Right ventricle myocardium superior (tissue), 1 donor: ENCODE measurements at regions not wholly inside any gene's neighbourhood (a gene's known extent, or its start where the extent isn't known, plus 50 kb on each side); places are given as distances from the start of the nearest gene placed in this dataset.
"Not testable (repeated sequence)": the region's sequence is repeated elsewhere in the genome, so short reads cannot be mapped to it uniquely, and the experiment has no call there.

Experiments used
- ATAC-seq: fragments of 200-7000 bp; cut with Tn5 transposase; one replicate; pipeline ENCODE4 v1.9.1; 2020; ENCODE audit warnings: mild to moderate bottlenecking; ENCODE audit not compliant: poor library complexity
- DNase-seq: peaks from one replicate; pipeline ENCODE4 v3.0.0-alpha.2; 2020
- intact Hi-C: fragments of 100-400 bp; cut with DNase I; formaldehyde crosslinking; loops from one replicate; pipeline ENCODE4 v1.11.2; 2022
- donor health status: DM: no; HTN: yes; CAD: no; lungs with severe emphysema.

GRCh38 chr5:136466041-136466415 lies 100.7 kb upstream of the TRPC7 start:
- no peak for ATAC-seq
- no peak for DNase-seq
- intact Hi-C loops = no loop called here

GRCh38 chr5:136458481-136458880 lies 93.1 kb upstream of the TRPC7 start:
- intact Hi-C loops = no loop called here
- no peak for ATAC-seq
- no peak for DNase-seq

DNA sequence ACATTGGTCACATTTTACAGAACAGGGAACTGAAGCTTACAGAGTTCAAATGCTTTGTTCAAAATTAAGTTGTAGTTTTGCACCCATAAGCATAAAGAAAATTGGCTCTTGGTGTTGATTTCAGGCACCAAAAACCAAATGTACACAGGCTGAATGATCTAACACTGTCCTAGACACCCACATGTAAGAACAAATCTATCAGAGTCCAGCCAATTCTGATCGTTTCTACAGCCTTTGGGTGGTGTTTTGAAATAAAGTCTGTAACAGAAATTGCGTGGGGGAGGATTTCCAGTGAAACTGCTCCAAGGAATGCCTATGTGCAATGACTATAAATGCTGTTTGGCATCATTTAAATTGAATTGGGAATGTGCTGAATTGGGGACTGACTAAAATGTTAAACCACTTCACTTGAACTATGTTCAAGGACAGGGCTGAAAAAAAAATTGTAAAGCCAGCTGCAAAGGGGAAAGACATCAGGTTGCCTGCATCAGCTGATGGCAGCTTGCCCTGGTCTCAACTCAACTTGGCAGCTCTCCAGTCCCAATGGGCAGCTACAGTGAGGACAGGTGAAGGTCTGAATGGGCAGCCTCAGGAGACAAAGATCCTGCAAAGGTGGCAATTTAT lies 92.2 kb upstream of the TRPC7 start:
- no peak for DNase-seq
- intact Hi-C loops = no loop called here
- no peak for ATAC-seq

GRCh38 chr5:136455409-136455808 lies 90.1 kb upstream of the TRPC7 start:
- ATAC-seq (no peak), DNase-seq (no peak)
- intact Hi-C loops = no loop called here

- ATAC-seq = no peak
- intact Hi-C loops = no loop called here
These were observed 88.8 kb upstream of the TRPC7 start for GRCh38 chr5:136453986-136454758.

DNA sequence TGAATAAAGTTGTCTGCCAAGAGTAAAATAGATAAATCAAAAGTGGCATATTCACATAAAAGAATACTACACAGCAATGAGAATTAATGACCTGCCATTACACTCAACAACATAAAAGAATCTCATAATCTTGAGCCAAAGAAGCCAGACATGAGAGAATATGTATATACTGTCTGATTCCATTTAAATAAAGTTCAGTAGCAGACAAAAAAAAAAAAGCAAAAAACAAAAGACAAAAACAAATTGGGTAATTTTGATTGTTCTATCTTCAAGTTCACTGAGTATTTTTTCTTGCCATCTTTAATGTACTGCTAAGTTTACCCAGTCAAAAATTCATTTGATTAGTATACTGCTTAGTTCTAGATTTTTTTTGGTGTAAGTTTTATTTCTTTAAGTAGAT lies 87.9 kb upstream of the TRPC7 start:
- no peak for DNase-seq
- intact Hi-C loops = no loop called here

More at GRCh38 chr5:136453986-136454758, 88.8 kb upstream of the TRPC7 start:
- no peak for DNase-seq

GRCh38 chr5:136447576-136447975 lies 82.2 kb upstream of the TRPC7 start:
- DNase-seq, ATAC-seq, intact Hi-C loops: not testable (repeated sequence)

More for the DNA sequence above, 87.9 kb upstream of the TRPC7 start:
- no peak for ATAC-seq

DNA sequence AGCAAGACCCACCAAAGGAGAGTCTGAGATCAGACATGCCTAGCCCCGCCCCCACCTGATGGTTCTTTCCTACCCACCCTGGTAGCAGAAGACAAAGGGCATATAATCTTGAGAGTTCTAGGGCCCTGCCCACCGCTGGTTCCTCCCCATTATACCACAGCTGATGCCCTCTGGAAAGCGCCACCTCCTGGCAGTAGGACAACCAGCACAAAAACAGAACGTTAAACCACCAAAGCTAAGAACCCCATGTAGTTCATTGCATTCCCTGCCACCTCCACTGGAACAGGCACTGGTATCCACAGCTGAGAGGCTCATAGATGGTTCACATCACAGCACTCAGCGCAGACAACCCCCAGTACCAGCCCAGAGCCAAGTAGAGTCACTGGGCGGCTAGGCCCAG lies 81.2 kb upstream of the TRPC7 start:
- DNase-seq (no peak), ATAC-seq (no peak)
- intact Hi-C loops = no loop called here

GRCh38 chr5:136444099-136444498 lies 78.8 kb upstream of the TRPC7 start:
- ATAC-seq, intact Hi-C loops, DNase-seq: not testable (repeated sequence)

DNA sequence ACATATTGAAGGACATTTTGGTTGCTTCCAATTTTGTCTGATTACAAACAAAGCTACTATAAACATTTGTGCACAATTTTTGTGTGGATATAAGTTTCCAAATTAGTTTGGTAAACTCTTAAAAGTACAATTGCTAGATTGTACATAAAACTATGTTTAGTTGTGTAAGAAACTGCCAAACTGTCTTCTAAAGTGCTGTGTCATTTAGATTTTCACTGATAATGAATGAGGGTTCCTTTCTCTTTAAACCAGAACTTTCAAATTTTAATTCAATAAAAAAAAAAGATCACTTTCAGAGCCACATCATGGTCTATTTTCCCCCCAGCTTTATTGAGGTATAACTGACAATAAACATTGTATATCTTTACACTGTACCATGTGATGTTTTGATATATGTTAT lies 74.0 kb upstream of the TRPC7 start:
- DNase-seq = no peak
- no peak for ATAC-seq
- intact Hi-C loops = no loop called here

- intact Hi-C loops = no loop called here
- ATAC-seq = no peak
- DNase-seq = no peak
These were observed 70.7 kb upstream of the TRPC7 start for GRCh38 chr5:136435946-136436543.

DNA sequence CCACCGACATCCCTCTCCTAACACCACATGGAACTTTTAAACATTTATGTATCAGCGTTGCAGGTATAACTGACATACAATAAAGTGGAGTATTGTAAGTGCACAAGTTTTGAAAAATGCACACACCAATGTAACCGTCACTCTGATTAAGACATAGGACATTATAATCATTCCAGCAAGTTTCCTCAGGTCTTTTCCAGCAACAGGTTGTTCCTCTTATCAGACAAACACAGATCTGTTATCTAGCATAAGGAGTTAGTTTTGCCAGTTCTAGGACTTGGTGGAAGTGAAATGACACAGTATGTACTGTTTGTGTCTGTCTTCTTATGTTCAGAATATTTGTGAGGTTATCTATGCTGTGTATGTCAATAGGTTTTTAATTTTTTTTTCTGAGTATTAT lies 69.5 kb upstream of the TRPC7 start:
- DNase-seq = no peak
- ATAC-seq = no peak
- intact Hi-C loops = no loop called here

DNA sequence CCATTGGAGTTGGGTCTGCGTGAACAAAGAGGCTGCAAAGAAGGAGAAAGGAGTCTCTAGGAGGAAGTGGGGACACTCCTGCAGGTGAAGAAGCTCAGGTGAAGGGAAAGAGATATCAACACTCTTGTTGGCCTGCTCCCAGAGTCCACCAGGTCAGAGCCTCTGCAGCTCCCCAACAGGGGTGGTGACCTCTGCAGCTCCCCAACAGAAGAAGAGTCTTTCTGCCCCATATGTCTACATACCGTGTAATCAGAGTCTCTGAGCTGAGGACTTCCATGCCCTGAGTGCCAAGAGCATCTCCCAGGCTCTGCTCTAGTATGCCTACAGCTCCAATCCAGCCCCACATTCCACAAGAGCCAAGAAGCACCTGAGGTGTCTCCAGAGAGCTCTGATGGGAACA lies 67.4 kb upstream of the TRPC7 start:
- intact Hi-C loops = no loop called here
- ATAC-seq (no peak), DNase-seq (no peak)

DNA sequence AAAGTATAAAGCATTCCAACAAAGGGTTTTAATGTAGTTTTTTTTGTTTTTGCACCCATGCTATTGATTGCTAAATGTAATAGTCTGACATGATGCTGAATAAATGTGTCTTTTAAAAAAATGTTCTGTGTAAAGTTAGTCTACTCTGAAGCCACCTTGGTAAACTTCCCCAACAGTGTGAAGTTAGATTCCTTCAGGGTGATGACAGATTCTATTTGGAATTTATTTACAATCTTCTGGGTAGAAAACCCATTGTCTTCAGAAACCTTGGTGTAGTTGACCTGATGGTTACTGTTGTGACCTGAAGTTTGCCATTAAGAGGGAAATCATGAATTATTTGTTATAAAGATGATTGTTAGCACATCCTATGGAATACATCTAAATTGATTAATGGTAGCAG lies 64.7 kb upstream of the TRPC7 start:
- no peak for DNase-seq
- intact Hi-C loops = no loop called here
- no peak for ATAC-seq

- DNase-seq (no peak), ATAC-seq (no peak)
- intact Hi-C loops = no loop called here
These were observed 62.1 kb upstream of the TRPC7 start for GRCh38 chr5:136427426-136427825.

- ATAC-seq = no peak
- intact Hi-C loops = no loop called here
- no peak for DNase-seq
These were observed 60.6 kb upstream of the TRPC7 start for GRCh38 chr5:136425921-136426320.

DNA sequence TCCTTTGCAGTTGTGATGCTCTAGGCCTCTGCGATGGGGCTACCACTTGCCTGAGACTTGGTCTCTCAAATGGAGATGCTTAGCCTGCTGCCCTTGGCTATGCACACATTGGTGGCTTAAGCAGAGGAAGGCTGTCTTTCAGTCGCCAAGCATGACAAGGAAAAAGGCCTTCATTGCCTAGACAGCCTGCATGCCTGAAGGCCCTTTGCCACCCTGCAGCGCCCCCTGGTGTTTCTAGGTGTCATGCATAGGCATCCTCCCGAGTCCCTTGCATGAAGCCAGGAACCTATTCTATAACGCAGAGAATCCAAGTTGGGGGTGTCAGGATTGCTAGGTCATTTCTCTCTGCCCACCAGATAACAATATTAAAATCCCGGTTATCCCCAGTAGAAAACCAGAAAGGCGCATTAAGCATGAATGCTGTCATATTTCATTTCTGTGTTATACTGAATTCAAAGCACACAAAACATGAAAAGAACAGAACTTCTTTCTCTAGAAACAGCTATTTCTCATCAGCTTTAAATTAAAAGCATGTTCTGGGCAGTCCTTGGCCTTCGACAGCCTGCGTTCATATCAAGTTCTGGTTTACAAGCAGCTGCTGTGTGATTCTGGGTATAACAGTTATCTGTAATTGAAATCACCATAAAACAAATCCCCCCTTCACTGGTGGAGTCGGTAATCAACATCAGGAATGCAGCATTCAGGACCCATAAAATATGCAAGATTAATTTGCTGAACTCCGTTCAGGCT lies 59.7 kb upstream of the TRPC7 start:
- ATAC-seq (peak; percentile 67), DNase-seq (peak; percentile 76)
- intact Hi-C loops = no loop called here

DNA sequence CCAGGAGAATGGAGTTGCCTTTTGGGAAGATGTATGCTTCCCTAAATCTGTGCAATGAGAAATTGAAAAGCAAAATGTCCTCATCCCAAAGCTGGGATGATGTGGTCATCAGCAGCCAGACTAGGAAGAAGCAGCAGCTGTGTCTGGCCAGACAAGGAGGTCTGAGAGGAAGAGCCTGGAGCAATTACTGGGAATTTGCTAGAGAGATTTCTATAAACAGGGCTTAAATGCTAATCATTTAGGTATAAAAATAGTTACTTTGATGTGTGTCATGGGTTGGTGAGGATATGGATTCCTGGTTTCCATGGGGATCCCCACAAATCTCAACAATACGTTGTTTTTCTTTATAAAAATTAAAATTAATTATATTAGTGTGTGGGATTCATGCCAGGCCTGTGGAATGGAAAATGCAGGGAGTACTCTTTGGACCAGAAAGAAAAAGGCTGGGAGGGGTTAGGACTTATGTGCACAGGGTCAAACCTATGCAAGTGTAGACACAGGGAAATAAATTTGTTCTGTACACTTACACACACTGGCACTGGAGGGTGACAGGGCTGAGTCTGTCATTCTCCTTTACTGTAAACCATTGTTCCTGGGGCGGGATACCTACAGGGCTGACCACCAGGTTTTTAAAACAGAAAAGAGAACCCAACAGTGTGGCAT lies 58.7 kb upstream of the TRPC7 start:
- intact Hi-C loops = no loop called here
- DNase-seq (no peak), ATAC-seq (no peak)
